Stomach smooth muscle (tissue), 2 donors: ENCODE measurements at regions not wholly inside any gene's neighbourhood (a gene's known extent, or its start where the extent isn't known, plus 50 kb on each side); places are given as distances from the start of the nearest gene placed in this dataset.
"Not testable (repeated sequence)": the region's sequence is repeated elsewhere in the genome, so short reads cannot be mapped to it uniquely, and the experiment has no call there.

ENCODE experiments used
- H3K27ac ChIP-seq: one replicate; pipeline ENCODE4 v1.7.0; 2013; ENCODE audit warnings: mild to moderate bottlenecking, low read length, inconsistent platforms
- H3K27me3 ChIP-seq, 2 donors: one replicate each; pipeline ENCODE4 v1.7.0; 2013; ENCODE audit warnings: low read length in 2 of 2; ENCODE audit not compliant: insufficient read depth in 2 of 2, control insufficient read depth in 1 of 2
- H3K36me3 ChIP-seq, 2 donors: one replicate each; pipeline ENCODE4 v1.7.0; 2013; ENCODE audit warnings: low read length in 2 of 2; ENCODE audit not compliant: control insufficient read depth in 2 of 2, insufficient read depth in 2 of 2
- H3K4me1 ChIP-seq: one replicate; pipeline ENCODE4 v1.7.0; 2013; ENCODE audit warnings: low read length; ENCODE audit not compliant: control insufficient read depth, insufficient read depth
- H3K4me3 ChIP-seq, 2 donors: one replicate each; pipeline ENCODE4 v1.7.0; 2013; ENCODE audit warnings: low read length in 2 of 2
- H3K9ac ChIP-seq, 2 donors: one replicate each; pipeline ENCODE4 v1.7.0; 2013; ENCODE audit warnings: low read length in 2 of 2, mild to moderate bottlenecking in 1 of 2
- H3K9me3 ChIP-seq, 2 donors: one replicate each; pipeline ENCODE4 v1.7.0; 2013; ENCODE audit warnings: low read length in 2 of 2; ENCODE audit not compliant: control insufficient read depth in 2 of 2
- donor health status: healthy.
- donor health status: Pancreatic carcinoma.

GRCh38 chr6:93675856-93676417 is 256.6 kb upstream of the EPHA7 start:
- H3K27me3 ChIP-seq = no peaks in the 10 kb centered on the region
- no peaks in the 10 kb centered on the region for H3K36me3 ChIP-seq
- H3K9ac ChIP-seq = no peak overlapping the region
- no peak overlapping the region for H3K27ac ChIP-seq
- no peaks in the 10 kb centered on the region for H3K4me1 ChIP-seq
- no peaks in the 10 kb centered on the region for H3K9me3 ChIP-seq
- no peak overlapping the region for H3K4me3 ChIP-seq

- Histone ChIP-seq H3K9ac (no peak overlapping the region), H3K4me1 (no peaks in the 10 kb centered on the region), H3K36me3 (no peaks in the 10 kb centered on the region), H3K27ac (no peak overlapping the region), H3K4me3 (no peak overlapping the region), H3K27me3 (no peaks in the 10 kb centered on the region), H3K9me3 (no peaks in the 10 kb centered on the region)
These were observed 243.8 kb upstream of the EPHA7 start for GRCh38 chr6:93663111-93663510.

- Histone ChIP-seq H3K9me3 (no peaks in the 10 kb centered on the region), H3K4me3 (no peak overlapping the region), H3K27ac (no peak overlapping the region)
These were observed 235.2 kb upstream of the EPHA7 start for GRCh38 chr6:93654548-93654947.

GRCh38 chr6:93644611-93645010 is 225.3 kb upstream of the EPHA7 start:
- no peaks in the 10 kb centered on the region for H3K27me3 ChIP-seq
- H3K4me1 ChIP-seq = no peaks in the 10 kb centered on the region
- no peaks in the 10 kb centered on the region for H3K36me3 ChIP-seq
- no peak overlapping the region for H3K9ac ChIP-seq
- no peak overlapping the region for H3K27ac ChIP-seq
- H3K4me3 ChIP-seq = no peak overlapping the region
- H3K9me3 ChIP-seq = peaks cover 3 to 5% of the 10 kb centered on the region in 2 donors

More at GRCh38 chr6:93654548-93654947, 235.2 kb upstream of the EPHA7 start:
- no peaks in the 10 kb centered on the region for H3K4me1 ChIP-seq
- no peaks in the 10 kb centered on the region for H3K27me3 ChIP-seq
- no peaks in the 10 kb centered on the region for H3K36me3 ChIP-seq
- H3K9ac ChIP-seq = no peak overlapping the region

GRCh38 chr6:93639126-93639525 is 219.8 kb upstream of the EPHA7 start:
- H3K36me3 ChIP-seq = no peaks in the 10 kb centered on the region
- no peaks in the 10 kb centered on the region for H3K4me1 ChIP-seq

DNA sequence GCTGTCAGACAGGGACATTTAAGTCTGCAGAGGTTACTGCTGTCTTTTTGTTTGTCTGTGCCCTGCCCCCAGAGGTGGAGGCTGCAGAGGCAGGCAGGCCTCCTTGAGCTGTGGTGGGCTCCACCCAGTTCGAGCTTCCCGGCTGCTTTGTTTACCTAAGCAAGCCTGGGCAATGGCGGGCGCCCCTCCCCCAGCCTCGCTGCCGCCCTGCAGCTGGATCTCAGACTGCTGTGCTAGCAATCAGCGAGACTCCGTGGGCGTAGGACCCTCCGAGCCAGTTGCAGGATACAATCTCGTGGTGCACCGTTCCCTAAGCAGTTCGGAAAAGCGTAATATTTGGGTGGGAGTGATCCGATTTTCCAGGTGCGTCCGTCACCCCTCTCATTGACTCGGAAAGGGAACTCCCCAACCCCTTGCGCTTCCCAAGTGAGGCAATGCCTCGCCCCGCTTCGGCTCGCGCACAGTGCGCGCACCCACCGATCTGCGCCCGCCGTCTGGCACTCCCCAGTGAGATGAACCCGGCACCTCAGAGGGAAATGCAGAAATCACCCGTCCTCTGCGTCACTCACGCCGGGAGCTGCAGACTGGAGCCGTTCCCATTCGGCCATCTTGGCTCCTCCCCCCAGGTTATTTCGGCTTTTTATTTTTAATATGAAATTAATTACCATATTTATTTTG is 217.8 kb upstream of the EPHA7 start:
- H3K27me3 ChIP-seq, H3K4me3 ChIP-seq, H3K9ac ChIP-seq, H3K9me3 ChIP-seq, H3K27ac ChIP-seq, H3K36me3 ChIP-seq, H3K4me1 ChIP-seq: not testable (repeated sequence)

More at GRCh38 chr6:93639126-93639525, 219.8 kb upstream of the EPHA7 start:
- no peak overlapping the region for H3K27ac ChIP-seq
- H3K9ac ChIP-seq = no peak overlapping the region
- no peak overlapping the region for H3K4me3 ChIP-seq
- no peaks in the 10 kb centered on the region for H3K27me3 ChIP-seq
- peaks cover 3 to 5% of the 10 kb centered on the region in 2 donors for H3K9me3 ChIP-seq

DNA sequence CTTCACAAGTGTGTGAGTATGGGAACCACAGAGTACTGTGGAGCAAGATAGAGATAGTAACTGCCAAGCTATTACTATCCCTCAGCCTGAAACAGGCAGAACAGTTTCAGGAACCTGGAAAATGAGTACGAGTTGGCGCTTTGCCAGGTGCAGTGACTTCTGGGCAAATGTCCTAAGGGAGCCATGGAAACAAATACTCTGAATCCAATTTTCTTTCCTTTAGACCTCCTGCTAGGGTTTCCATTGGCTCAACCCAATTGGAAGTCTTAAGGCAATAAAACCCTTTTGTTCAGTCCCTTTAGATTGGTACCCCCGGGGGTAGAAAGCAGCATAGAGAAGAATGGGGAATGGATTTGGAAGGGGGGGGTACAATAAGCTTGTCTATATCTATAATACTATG is 205.0 kb upstream of the EPHA7 start:
- Histone ChIP-seq H3K9me3 (no peaks in the 10 kb centered on the region), H3K36me3 (no peaks in the 10 kb centered on the region), H3K4me3 (no peak overlapping the region), H3K27me3 (no peaks in the 10 kb centered on the region), H3K27ac (no peak overlapping the region), H3K4me1 (peaks cover 6% of the 10 kb centered on the region), H3K9ac (no peak overlapping the region)

GRCh38 chr6:93621442-93621841 is 202.1 kb upstream of the EPHA7 start:
- no peak overlapping the region for H3K27ac ChIP-seq
- no peaks in the 10 kb centered on the region for H3K27me3 ChIP-seq
- H3K4me1 ChIP-seq = peaks cover 6% of the 10 kb centered on the region
- peak overlapping the region in 1 of 2 donors; percentile 16 for H3K4me3 ChIP-seq
- H3K9ac ChIP-seq = no peak overlapping the region
- no peaks in the 10 kb centered on the region for H3K36me3 ChIP-seq
- H3K9me3 ChIP-seq = no peaks in the 10 kb centered on the region

GRCh38 chr6:93604951-93605350 is 185.6 kb upstream of the EPHA7 start:
- H3K36me3 ChIP-seq = no peaks in the 10 kb centered on the region
- no peaks in the 10 kb centered on the region for H3K9me3 ChIP-seq
- no peak overlapping the region for H3K9ac ChIP-seq
- H3K27me3 ChIP-seq = no peaks in the 10 kb centered on the region
- no peaks in the 10 kb centered on the region for H3K4me1 ChIP-seq
- H3K4me3 ChIP-seq = no peak overlapping the region
- no peak overlapping the region for H3K27ac ChIP-seq

DNA sequence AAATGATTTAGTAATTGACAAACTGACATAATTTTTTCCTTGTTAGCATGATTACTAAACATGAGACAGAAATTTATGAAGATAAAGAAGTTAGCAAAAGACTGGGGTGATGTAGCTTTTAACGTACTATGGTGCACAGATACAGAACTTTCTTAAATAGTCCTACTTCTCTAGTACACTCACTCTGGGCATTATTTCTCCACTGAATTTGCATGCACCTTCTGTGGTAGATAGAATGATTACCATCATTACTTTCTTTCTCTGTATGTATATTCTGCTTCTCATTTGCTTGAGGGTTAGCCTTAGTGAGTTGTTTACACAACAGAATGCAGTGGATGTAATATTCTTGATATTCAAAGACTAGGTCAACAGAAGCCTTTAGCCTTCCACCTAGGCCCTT is 173.1 kb upstream of the EPHA7 start:
- Histone ChIP-seq H3K27ac (no peak overlapping the region), H3K9ac (no peak overlapping the region), H3K4me3 (no peak overlapping the region), H3K9me3 (no peaks in the 10 kb centered on the region), H3K27me3 (no peaks in the 10 kb centered on the region), H3K36me3 (no peaks in the 10 kb centered on the region), H3K4me1 (no peaks in the 10 kb centered on the region)

- Histone ChIP-seq H3K36me3 (no peaks in the 10 kb centered on the region), H3K9ac (no peak overlapping the region), H3K4me1 (no peaks in the 10 kb centered on the region), H3K4me3 (no peak overlapping the region), H3K9me3 (no peaks in the 10 kb centered on the region), H3K27me3 (no peaks in the 10 kb centered on the region), H3K27ac (no peak overlapping the region)
These were observed 166.9 kb upstream of the EPHA7 start for GRCh38 chr6:93586306-93586705.
